Upper lobe of left lung (tissue), 4 donors: ENCODE measurements at regions not wholly inside any gene's neighbourhood (a gene's known extent, or its start where the extent isn't known, plus 50 kb on each side); places are given as distances from the start of the nearest gene placed in this dataset.

Experiments
- CTCF ChIP-seq, 6 experiments: fragments of 450-650 bp in 4 of 6; fragments of 200-600 bp in 2 of 6; sonication (generic) in 2 of 6; IDR thresholded peaks; one replicate each; pipeline ENCODE4 v1.5.1; 2016 to 2019; ENCODE audit warnings: antibody characterized with exemption in 6 of 6
- POLR2A ChIP-seq, 4 donors: fragments of 450-650 bp; IDR thresholded peaks; one replicate each; pipeline ENCODE4 v1.5.1; 2016 to 2017; ENCODE audit warnings: antibody characterized with exemption in 4 of 4, mild to moderate bottlenecking in 2 of 4
- POLR2AphosphoS5 ChIP-seq, 2 donors: sonication (generic); formaldehyde crosslinking; IDR thresholded peaks; one replicate each; pipeline ENCODE4 v1.5.1; 2017; ENCODE audit warnings: antibody characterized with exemption in 2 of 2

GRCh38 chr18:2172881-2173280 lies 398.4 kb downstream of the METTL4 start:
- TF ChIP-seq CTCF (IDR thresholded peaks at IDR 0.05) (no peak), POLR2AphosphoS5 (IDR thresholded peaks at IDR 0.05) (no peak), POLR2A (IDR thresholded peaks at IDR 0.05) (no peak)
